Neural crest cell (in vitro differentiated cells): ENCODE measurements at regions not wholly inside any gene's neighbourhood (a gene's known extent, or its start where the extent isn't known, plus 50 kb on each side); places are given as distances from the start of the nearest gene placed in this dataset.

Experiments used
- DNase-seq: peaks from one replicate; pipeline ENCODE4 v3.0.0; 2021; ENCODE audit warnings: low read depth, mixed read lengths, low spot score
- H3K27ac Mint-ChIP-seq: one replicate; pipeline ENCODE4 v1.8.0; 2021; ENCODE audit warnings: mild to moderate bottlenecking, mixed read lengths; ENCODE audit not compliant: unreplicated experiment
- H3K27me3 Mint-ChIP-seq: 2 replicates; pipeline ENCODE4 v1.8.0; 2021; ENCODE audit warnings: low read depth, mild to moderate bottlenecking, mixed read lengths
- H3K36me3 Mint-ChIP-seq: 2 replicates; pipeline ENCODE4 v1.8.0; 2021; ENCODE audit warnings: low read depth, mild to moderate bottlenecking, mixed read lengths
- H3K4me1 Mint-ChIP-seq: 2 replicates; pipeline ENCODE4 v1.8.0; 2021; ENCODE audit warnings: mixed read lengths
- H3K4me3 Mint-ChIP-seq: one replicate; pipeline ENCODE4 v1.8.0; 2021; ENCODE audit warnings: mild to moderate bottlenecking, mixed read lengths
- H3K9me3 Mint-ChIP-seq: 2 replicates; pipeline ENCODE4 v1.8.0; 2021; ENCODE audit warnings: mixed read lengths
- CTCF ChIP-seq: fragments of 200-600 bp; sonication (generic); conservative IDR thresholded peaks from 2 replicates; pipeline ENCODE4 v1.5.0; 2021; ENCODE audit warnings: antibody characterized with exemption, mild to moderate bottlenecking

- TF ChIP-seq CTCF, result no peak
- Mint-ChIP-seq H3K27me3 (no peaks in the 10 kb centered on the region), H3K4me3 (no peak overlapping the region), H3K9me3 (peaks cover 6% of the 10 kb centered on the region), H3K36me3 (peaks cover 3% of the 10 kb centered on the region), H3K27ac (no peak overlapping the region), H3K4me1 (peaks cover 5% of the 10 kb centered on the region)
- no peak for DNase-seq
Observed at GRCh38 chr6:134821928-134822864, 127.7 kb downstream of the ALDH8A1 start.

GRCh38 chr6:134821397-134821796, 128.5 kb downstream of the ALDH8A1 start:
- no peak overlapping the region for H3K27ac Mint-ChIP-seq

GRCh38 chr6:134819863-134820800, 129.8 kb downstream of the ALDH8A1 start:
- H3K4me1 Mint-ChIP-seq, result peaks cover 5% of the 10 kb centered on the region
- no peak overlapping the region for H3K27ac Mint-ChIP-seq
- peaks cover 6% of the 10 kb centered on the region for H3K9me3 Mint-ChIP-seq
- H3K36me3 Mint-ChIP-seq, result peaks cover 3% of the 10 kb centered on the region
- H3K27me3 Mint-ChIP-seq, result no peaks in the 10 kb centered on the region
- TF ChIP-seq CTCF, result no peak
- no peak overlapping the region for H3K4me3 Mint-ChIP-seq
- no peak for DNase-seq

More at GRCh38 chr6:134821397-134821796, 128.5 kb downstream of the ALDH8A1 start:
- peaks cover 3% of the 10 kb centered on the region for H3K36me3 Mint-ChIP-seq
- TF ChIP-seq CTCF, result no peak
- DNase-seq, result no peak
- no peak overlapping the region for H3K4me3 Mint-ChIP-seq
- no peaks in the 10 kb centered on the region for H3K27me3 Mint-ChIP-seq
- H3K4me1 Mint-ChIP-seq, result peaks cover 5% of the 10 kb centered on the region
- peaks cover 6% of the 10 kb centered on the region for H3K9me3 Mint-ChIP-seq

DNA sequence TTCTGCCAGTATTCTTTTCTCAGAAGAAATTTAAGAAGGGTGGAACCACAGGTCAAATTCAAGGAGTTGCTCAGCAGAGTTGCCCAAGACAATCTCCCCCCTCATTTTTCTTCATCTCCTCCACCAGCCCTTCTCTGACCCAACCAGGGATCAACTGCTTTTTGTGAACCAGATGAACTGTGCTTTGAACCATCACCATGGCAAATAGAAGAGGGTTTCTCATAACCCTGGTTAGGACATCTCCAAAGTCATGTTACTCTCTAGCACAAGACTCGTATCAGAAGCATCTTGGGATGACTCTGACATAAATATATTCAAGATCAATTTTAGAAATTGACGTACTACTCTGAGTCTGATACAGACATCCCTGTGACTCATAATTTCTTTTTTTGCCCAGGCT, 130.7 kb downstream of the ALDH8A1 start:
- no peak overlapping the region for H3K4me3 Mint-ChIP-seq
- H3K27ac Mint-ChIP-seq, result no peak overlapping the region
- no peak for TF ChIP-seq CTCF
- peaks cover 4% of the 10 kb centered on the region for H3K9me3 Mint-ChIP-seq
- H3K4me1 Mint-ChIP-seq, result peaks cover 5% of the 10 kb centered on the region
- peaks cover 3% of the 10 kb centered on the region for H3K36me3 Mint-ChIP-seq
- H3K27me3 Mint-ChIP-seq, result no peaks in the 10 kb centered on the region
- no peak for DNase-seq

GRCh38 chr6:134817448-134817847, 132.5 kb downstream of the ALDH8A1 start:
- H3K4me3 Mint-ChIP-seq, result no peak overlapping the region
- no peaks in the 10 kb centered on the region for H3K4me1 Mint-ChIP-seq
- no peaks in the 10 kb centered on the region for H3K9me3 Mint-ChIP-seq
- H3K27ac Mint-ChIP-seq, result no peak overlapping the region
- no peaks in the 10 kb centered on the region for H3K27me3 Mint-ChIP-seq
- no peaks in the 10 kb centered on the region for H3K36me3 Mint-ChIP-seq
- no peak for TF ChIP-seq CTCF
- DNase-seq, result no peak
